GM12874 (cell line): ENCODE measurements at regions not wholly inside any gene's neighbourhood (a gene's known extent, or its start where the extent isn't known, plus 50 kb on each side); places are given as distances from the start of the nearest gene placed in this dataset.

ENCODE experiments used
- TF ChIP-seq, protein P1 (sequence below): IDR thresholded peaks from 2 replicates; pipeline ENCODE4 v1.5.1; 2011; ENCODE audit warnings: low read depth, mild to moderate bottlenecking, control low read depth, low read length, moderate library complexity; ENCODE audit not compliant: insufficient read depth

DNA sequence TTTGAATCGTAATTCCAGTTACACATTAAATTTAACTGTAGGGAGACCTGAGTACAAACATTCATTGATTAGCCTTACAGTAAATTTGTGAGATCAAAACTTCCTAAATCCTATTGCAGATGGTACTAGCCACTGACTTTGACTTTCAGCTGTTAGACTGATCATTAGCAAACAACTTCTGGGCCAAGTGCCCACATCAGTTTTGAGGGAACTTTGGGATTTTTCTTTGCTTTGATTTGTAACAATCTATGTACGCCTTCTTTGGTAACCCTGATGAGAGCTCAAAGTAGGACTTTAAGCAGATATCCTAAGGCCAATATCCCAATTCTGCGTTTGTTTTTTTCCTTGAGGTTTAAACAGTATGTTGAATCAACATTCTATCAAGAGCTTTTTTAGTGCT lies 131.5 kb downstream of the DLEU7 start:
- TF ChIP-seq, protein P1, sequence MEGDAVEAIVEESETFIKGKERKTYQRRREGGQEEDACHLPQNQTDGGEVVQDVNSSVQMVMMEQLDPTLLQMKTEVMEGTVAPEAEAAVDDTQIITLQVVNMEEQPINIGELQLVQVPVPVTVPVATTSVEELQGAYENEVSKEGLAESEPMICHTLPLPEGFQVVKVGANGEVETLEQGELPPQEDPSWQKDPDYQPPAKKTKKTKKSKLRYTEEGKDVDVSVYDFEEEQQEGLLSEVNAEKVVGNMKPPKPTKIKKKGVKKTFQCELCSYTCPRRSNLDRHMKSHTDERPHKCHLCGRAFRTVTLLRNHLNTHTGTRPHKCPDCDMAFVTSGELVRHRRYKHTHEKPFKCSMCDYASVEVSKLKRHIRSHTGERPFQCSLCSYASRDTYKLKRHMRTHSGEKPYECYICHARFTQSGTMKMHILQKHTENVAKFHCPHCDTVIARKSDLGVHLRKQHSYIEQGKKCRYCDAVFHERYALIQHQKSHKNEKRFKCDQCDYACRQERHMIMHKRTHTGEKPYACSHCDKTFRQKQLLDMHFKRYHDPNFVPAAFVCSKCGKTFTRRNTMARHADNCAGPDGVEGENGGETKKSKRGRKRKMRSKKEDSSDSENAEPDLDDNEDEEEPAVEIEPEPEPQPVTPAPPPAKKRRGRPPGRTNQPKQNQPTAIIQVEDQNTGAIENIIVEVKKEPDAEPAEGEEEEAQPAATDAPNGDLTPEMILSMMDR, result no peak

DNA sequence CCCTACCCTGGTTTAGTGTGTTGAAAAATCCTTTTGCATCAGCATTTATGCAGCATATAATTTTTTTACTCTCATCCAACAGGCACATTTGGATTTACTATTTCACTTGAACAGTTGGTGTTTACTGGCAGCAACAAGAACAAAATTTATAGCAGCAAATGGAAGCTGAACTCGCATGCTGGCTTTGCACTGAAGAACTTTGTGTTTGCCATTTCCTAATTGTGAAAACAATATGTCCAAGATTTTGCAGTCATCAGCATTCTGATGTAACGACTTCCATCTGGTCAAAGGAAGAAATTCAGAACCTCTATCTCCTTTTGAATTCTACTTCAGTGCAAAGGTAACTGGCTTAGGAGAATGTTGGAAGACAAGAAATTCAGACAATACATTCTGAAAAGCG lies 131.0 kb downstream of the DLEU7 start:
- TF ChIP-seq, protein P1, result no peak

DNA sequence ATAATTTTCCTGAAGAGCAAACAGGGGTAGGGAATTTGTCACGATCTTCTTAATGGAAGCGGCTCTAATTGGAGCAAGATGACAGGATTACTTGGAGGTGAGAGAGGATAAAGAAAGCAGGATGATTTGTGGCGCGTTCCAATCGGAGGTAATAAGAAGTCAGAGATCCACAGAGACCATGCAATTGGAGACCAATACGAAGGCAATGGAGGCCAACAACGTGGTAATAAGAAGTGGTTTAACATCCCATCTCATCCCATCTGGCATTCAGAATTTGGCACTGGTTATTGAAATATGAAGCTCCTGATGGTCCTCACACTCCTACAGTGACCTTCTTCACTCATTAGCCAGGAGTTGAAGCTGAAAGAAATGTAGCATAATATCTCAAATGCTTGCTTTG lies 130.6 kb downstream of the DLEU7 start:
- TF ChIP-seq, protein P1, result no peak

DNA sequence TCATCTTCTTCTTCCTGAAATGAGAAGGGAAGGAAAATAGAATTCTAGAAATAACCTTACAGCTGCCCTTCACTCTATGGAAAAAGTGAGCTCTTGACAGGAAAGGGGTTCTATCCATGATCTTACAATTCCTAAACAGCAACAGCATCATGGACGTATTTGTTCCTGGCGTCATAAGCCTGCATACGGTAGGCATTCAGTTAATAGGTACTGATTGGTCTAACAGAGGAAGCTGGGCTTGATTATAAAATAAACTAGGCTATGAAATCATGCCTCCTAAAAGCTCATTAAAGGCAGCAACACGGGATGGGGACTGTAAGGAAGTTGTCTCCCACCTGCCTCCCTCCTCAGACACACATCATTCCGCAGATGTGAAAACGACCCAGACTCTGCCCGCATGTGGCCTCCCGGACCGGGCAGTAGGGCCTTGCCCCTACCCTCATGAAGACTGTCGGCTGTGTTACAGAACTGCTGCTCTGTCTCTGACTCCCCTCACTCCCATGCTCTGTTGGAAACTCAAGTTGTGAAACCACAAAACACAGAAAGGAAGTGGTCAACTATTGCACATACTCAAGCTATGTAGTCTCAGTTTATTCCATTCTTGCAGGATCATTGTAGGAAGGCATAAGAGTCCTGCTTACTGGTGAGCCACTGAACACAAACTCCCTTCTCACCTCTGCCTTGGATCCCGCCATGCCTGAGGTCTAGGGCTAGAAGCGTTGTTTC lies 129.8 kb downstream of the DLEU7 start:
- TF ChIP-seq, protein P1, result no peak

DNA sequence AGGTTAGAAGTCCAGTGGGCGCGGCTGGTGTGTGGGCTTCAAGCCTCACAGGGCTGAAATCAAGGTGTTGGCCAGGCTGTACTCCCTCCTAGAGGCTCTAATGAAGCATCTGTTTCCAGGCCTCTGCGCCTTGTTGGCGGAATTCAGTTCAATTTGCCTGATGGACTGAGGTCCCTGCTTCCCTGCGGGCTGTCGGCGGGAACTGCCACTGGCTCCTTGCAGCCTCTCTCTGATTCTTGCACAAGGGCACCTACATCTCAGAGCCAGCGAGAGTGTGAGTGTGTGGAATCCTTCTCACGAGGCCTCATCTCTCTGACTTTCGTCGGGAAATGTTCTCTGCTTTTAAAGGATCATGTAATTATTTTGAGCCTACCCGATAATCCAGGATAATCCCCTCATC lies 128.6 kb downstream of the DLEU7 start:
- TF ChIP-seq, protein P1, result no peak

DNA sequence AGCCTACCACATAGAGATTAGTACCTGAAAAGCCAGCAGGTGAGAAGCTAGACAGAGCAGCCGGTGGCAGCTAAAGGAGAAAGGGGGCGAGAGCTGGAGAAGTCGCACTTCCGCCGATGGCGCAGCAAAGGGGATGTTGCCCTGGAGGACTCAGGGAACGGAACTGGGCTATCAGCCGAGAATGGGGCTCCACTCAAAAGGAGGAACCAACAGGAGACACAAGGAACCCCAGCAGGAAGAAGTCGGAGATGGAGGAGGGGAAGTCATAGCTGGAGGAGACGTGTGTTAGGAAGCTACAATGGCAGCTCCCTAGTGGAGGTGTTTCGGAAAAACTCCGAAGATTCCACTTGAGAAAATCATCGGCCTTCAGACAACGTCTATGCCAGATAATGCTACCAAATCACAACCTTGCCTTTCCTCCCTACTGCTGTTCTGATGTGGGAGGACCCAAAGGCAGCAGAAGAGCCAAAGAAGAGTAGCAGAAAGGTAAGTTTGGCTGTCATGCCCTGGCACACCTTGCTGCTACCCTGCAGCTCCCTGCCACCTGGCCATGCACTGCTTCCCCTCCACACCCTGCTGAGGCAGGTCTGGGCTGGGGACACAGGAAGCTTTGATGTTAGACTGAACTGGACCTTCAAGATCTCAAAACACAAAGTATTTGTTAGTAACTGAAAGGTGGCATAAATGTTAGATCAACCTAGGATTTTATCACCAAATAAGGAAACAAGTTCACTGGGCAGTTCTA lies 127.9 kb downstream of the DLEU7 start:
- TF ChIP-seq, protein P1, result no peak

DNA sequence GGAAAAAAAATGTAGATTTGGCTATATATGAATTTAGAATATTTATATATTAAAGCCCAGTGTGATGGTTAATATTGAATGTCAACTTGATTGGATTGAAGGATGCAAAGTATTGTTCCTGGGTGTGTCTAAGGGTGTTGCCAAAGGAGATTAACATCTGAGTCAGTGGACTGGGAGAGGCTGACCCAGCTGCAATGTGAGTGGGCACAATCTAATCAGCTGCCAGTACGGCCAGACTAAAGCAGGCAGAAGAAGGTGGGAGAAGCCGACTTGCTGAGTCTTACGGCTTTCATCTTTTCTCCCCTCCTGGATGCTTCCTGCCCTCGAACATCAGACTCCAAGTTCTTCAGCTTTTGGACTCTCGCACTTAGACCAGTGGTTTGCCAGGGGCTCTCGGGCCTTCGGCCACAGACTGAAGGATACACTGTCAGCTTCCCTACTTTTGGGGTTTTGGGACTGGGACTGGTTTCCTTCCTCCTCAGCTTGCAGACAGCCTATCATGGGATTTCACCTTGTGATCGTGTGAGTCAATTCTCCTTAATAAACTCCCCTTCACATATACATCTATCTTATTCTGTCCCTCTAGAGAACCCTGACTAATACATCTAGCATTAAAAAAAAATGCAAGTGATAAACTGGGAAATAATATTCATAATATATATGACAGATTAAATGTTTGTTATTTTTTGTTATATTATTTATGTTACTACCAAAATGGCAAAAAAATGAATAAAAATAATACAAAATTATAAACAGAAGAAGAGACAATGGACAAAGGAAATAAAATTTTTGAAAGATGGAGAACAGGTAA lies 122.4 kb downstream of the DLEU7 start:
- TF ChIP-seq, protein P1, result no peak
